Muscle of back (tissue), 3 donors: ENCODE measurements at regions not wholly inside any gene's neighbourhood (a gene's known extent, or its start where the extent isn't known, plus 50 kb on each side); places are given as distances from the start of the nearest gene placed in this dataset.
A peak's percentile ranks its signal among the peaks of the same experiment; 100 is the strongest.
"Not testable (repeated sequence)": the region's sequence is repeated elsewhere in the genome, so short reads cannot be mapped to it uniquely, and the experiment has no call there.

Experiments
- DNase-seq, 3 donors: peaks; one replicate each; pipeline versions ENCODE4 v3.0.0 to v3.0.0-alpha.2; 2013

DNA sequence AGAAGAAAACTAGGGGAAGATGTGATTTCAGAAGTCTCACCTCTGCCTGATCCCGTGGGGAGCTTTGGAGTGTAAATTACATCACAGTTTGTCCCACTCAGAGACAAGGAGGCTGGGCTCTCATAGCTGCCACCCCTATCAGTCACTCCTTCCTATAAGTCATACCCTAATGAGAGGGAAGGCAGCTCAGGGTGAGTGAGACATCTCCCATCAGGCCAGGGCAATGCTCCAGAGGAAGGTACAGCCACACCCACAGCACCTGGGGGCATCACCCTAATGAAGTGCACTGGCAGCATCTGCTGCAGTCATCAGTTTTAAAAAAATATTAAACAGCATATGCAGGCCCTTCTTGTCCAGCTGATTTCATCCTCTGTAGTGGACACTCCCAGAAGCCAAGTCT is 223.1 kb upstream of the NBPF12 start:
- DNase-seq, result not testable (repeated sequence)

DNA sequence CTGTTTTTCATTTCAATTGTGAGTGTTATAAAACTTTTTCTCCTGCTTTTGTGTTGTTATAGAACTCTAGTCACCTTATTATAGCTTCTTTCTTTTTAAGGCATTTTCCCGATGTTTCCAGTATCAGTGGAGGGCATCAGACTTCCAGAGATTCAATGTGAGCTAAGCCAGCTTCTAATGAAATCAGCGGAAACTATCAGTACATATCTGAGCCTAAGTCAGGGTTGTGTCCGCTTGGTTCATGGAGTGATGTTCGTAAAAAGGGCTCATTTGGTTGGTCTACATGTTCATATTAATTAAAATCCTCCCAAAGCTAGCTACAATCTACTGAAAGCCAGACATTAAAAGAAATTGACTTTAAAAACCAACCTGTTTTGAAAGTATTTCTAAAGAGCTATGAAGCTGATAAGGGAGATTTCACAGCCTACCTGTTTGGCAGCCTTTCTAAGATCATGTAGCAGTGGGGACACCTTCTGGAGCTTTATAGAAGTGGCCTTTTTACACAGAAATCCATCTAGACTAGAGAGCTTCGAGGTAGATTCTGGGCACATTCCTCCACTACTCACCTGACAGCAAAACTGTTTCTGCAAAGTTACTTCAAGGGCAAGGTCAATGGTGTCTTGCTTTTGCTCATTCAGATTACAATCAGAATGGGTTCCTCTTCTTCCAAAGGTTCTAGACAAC is 227.1 kb upstream of the NBPF12 start:
- peak in 2 of 3 donors; percentile 27 to 29 for DNase-seq

DNA sequence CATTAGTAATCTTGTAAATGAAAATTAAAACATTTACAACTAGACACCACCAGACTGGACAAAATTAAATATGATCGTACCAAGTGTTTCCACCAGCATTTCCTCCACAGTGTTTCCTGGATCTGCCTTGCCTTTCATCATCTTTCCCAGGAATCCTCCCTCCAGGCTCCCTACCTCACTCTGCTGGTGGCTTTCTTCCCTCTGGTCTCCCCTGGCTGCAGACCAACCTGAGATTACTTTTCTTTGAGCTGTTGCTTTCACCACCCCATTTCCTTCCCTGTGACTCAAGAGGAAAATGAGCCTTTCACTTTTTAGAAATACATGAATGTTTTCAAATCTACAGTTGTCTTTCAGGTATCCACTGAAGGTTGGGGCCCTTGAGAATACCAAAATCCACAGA is 228.8 kb upstream of the NBPF12 start:
- DNase-seq, result not testable (repeated sequence)

DNA sequence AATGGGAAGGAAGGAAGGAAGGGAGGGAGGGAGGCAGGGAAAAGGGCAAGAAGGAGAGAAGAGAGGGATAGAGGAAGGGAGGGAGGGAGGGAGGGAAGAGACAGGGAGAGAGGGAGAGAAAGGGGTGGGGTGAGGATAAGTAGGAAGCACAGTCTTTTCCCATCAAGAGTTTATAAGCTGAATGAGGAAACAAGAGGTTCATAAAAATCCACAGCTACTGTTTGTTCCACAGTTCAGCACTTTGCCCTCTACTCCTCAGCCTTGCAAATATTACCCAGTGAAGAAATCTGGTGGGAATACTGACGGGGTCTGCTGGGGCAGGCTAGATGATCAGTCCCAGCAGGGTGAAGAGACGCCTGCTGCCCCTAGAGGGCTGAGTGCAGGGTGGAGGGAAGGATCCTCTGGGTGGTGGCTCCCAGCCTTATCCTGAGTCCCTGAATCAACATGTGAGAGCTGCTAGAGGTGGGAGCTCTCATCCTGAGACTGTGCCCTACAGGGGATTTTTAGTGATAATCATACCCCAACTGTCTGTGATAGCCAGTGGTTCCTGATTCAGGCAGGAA is 233.9 kb upstream of the NBPF12 start:
- DNase-seq, result not testable (repeated sequence)

DNA sequence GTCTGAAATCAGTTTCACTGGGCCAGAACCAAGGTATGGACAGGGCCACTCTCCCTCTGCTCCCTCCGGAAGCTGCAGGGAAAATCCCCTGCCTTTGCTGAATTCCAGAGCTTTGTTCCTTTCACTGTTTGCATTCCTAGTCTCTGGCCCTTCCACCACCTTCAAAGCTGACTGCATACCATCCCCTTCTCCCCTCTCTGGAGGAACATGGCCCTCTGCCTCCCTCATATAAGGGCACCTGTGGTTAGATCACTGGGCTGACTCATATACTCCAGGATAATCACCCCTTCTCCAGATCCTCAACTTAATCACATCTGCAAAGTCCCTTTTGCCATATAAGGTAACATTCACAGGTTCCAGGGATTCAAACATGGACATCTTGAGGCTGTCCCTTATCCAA is 236.8 kb upstream of the NBPF12 start:
- peak in 1 of 3 donors; percentile 9 for DNase-seq

DNA sequence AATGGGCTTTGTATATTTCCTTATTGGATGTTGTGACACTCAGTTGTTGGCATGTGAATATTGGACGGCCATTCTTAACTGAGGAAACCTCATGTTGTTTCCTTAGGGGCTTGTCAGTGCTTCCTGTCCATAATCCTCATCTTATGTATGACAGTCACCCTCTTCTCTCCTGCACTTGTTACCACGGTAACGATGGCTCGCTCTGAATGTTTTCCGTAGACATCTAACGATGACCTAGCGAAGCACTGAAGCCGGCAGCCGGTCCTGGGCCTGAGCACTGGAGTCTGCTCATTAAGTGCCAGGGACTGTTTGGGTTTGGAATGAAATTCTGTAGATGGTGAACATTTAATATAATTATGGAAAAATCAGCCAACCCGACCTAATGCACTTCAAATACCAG is 242.7 kb upstream of the NBPF12 start:
- not testable (repeated sequence) for DNase-seq

DNA sequence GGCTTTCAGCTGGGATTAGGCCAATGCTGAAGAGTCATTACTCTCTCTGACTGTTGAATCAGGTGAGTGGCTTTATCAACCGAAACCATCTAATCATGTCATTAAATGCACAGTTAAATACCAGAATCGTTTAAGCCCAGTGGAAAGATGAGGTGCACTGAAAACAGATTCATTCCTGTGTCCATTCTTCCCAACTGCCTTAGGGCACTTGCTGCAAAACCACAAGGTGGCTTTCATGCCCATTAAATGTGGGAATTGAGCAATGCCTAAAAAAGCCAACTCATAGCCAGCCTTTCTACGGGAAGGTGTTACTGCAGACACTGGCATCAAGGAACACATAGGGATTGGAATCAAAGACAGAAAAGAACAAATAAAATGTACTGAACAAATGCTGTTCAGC is 246.3 kb upstream of the NBPF12 start:
- DNase-seq, result not testable (repeated sequence)

DNA sequence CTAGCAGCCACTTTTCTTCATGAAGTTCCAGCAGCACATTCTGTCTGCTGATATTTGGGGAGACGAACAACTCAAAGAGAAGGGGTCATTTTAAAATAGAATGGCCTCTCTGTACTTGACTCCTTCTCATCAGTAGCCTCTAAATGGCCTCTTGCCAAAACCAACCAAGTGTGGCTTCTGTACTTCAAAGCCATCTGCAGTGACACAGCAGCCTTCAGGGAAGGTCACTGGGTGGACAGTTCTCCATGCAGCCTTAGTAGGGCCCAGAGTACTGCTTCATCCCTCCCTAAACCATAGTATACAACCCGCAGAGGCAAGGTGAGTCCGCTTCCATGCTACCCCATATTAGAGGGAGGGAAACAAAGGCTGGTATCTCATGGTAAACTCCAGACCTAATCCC is 249.2 kb upstream of the NBPF12 start:
- DNase-seq, result not testable (repeated sequence)

DNA sequence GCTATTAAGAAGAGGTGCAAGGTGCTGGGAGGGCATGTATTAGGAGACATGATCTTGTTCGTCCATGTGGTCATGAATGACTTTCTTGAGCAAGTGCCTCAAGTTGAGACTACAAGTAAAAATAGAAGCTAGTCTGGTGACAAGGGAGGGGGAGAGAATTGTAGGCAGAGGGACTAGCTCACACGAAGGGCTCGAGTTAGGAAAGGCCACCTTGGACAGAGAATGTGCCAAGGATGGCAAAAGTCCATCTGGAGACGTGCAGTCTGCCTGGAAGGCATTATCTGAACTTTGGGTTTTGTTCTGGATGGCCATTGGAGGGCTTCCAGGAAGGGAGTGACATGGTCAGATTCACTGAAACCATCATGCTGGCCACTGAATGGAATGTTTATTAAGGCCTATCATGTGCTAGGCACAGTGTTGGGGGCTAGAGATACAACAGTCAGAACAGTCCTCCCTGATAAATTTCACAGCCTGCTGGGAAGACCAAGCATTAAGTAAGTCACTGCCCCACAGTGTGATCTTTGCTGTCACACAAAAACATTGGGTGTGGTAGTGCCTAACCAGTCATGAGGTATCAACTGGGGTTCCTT is 251.3 kb upstream of the NBPF12 start:
- DNase-seq, result not testable (repeated sequence)

DNA sequence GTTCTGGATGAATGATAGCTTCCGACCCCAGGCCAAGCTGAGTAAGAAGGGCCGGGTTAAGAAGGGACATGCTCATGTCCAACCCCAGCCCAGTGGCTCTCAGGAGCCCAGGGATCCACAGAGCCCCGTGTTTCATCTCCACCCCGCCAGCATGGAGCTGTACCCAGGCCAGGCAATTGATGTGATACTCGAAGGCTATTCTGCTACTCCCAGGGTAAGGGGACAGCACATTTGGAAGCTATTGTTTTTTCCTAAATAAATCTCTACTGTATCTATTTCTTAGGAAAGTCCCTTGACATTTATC is 255.0 kb upstream of the NBPF12 start:
- DNase-seq, result not testable (repeated sequence)

DNA sequence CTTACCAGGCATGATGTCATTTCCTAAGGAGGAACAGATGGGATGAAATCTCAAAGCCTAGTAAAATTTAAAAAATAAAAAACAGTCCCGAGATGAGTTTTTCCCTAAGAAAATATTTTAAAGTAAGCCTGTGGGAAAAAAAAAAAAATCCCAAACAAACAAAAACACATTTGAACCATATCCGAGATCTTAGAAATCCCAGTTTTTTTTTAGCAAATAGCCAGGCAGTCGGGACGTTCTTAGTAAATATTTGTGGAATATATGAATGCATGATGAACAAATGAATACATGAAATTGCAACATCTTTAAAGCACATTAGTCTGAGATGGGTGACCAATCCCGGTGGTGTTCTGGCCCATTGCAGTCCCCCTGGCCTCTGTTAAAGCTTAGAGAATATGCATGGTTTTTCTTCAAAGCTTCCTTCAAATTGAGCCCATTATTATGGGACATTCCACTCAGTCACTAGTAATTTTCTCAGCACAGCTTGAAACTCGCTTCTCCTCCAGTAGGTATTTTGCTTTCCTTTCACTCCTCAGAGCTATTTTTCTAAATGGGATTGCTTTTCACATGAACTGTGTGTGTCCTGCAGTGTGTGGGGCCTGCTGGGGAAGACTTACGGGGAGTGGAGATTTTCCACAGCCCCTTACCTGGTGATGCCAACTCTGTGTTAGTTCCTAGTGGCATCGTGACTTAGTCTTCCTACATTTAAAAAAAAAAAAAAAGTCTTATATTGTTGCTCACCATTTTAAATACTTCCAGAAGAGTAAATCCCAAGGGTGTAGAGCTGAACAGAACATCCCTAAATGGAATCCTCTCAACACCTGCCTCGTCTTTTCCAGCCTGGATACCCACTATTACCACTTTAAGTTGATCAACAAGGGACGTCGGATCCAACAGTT is 255.6 kb upstream of the NBPF12 start:
- DNase-seq, result peak in 1 of 3 donors; percentile 17

DNA sequence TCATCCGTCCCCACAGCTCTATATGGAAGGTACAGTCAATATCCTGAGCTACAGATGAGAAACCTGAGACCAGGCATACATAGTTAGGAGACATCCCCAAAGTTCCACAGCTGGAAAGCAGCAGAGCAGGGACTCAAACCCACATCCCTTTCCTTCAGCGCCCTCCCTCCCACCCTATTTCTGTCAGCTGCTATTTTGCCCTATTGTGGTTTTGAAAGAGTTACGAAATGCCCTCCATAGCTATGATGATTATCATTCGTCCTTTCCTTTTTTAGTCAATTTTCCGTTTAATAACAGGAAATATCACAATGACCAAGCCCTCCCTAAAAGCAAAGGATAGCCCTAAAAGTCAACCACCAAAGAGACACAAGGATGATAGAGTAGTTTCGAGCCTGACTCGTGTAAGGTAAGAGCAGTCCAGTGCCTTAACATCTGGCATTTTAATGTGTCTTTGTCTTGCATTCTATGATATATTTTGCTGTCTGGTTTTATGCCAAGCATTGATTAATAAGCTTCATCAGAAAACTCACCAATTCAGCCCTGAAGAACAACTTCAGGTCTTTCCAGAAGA is 264.3 kb upstream of the NBPF12 start:
- DNase-seq, result not testable (repeated sequence)

DNA sequence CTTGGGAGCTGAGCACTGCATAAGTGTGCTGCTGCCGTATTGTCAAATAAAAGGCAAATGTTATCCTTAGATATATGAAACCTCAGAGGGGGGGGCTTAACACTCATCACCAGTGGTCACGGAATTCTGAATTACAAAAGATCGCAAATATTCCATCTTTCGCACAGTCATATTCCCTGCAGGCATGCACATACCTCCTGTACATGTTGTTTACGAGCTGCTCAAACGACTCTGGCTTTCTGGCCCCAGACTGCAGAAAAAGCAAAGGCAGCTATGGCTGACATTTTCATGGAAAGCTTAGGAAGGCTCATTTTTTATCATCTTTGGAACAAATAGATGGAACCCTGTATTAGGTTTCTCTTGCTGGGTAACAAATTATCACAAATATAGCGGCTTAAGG is 265.5 kb upstream of the NBPF12 start:
- not testable (repeated sequence) for DNase-seq

DNA sequence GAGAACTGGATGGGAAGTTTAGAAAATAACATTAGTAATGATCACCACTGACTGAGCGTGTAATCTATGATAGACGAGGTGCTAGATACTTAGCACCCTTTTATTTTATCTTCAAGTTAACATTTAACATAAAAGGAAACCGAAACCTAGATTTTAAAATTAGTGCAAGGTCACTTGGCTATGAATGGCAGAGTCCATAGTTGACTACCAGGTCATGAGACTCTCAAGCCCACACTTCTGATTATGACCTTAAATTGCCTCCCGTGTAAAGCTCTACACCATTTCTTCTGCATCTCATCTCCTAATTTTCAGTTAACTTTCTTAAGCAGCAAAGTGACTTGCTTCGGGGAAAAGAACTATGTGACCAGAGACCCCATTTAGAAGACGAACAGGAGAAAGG is 266.5 kb upstream of the NBPF12 start:
- not testable (repeated sequence) for DNase-seq

DNA sequence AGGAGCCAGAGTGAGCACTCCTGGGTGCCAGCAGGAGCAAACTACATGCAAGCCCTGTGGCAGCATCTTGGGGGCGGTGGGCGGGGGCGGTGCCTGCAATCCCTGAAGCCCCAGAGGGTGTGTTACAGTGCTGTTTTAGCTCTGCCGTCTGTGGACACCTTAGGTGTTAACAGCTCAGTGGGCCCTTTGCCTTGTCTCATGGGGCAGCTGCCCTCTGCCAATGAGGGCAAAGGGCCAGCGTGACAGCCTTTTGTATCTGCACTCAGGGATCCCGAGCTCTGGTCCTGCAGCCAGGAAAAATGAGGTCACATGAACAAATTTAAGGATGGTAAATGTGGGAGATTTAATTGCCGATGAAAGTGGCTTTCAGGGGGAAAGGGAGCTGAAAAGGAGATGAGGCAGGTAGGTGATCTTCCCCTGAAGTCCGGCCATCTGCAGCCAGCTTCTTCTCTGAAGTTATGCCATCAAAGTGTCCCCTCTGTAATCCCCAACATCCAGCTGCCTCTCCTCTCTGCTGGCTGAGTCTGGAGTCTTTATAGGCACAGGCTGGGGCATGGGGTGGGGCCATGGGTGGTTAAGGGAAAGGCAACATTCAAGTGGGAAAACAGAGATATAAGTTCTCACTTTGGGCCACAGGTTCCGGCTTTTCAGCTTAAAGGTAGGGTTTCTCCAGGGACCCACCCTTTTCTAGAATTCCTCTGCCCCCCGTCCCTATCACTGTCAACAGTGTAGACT is 267.1 kb upstream of the NBPF12 start:
- not testable (repeated sequence) for DNase-seq

DNA sequence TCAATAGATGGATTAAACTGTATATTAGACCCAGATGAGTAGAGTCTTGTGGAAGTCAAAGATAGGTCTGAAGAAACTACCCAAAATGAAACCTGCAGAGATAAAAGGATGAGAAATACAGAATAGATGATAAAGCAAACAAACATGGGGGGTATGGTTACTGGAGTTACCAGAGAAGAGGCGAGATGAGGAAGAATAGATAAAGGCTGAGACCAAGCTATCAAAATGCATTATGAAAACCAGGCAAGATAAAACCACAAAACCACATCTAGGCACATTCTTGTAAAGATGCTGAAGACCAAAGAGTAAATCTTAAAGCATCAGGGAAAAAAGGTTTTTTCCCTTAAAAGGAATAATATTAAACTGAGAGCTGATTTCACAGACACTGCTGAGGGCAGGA is 271.8 kb upstream of the NBPF12 start:
- DNase-seq, result not testable (repeated sequence)

DNA sequence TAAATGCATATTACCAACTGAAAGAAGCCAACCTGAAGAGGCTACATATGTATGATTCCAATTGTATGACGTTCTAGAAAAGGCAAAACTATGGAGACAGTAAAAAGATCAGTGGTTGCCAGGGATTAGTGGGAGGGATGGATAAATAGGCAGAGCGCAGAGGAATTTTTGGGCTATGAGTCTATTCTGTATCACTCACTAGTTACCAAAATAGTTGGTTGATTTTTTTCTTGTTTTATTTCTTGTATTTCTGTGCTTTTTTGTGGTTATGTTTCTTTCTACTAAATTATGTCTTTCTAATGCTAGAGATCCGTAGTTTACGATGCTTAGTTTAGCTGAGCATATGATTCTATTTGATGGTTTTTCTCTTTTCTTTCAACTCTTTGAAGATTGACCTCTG is 277.9 kb upstream of the NBPF12 start:
- DNase-seq, result not testable (repeated sequence)

DNA sequence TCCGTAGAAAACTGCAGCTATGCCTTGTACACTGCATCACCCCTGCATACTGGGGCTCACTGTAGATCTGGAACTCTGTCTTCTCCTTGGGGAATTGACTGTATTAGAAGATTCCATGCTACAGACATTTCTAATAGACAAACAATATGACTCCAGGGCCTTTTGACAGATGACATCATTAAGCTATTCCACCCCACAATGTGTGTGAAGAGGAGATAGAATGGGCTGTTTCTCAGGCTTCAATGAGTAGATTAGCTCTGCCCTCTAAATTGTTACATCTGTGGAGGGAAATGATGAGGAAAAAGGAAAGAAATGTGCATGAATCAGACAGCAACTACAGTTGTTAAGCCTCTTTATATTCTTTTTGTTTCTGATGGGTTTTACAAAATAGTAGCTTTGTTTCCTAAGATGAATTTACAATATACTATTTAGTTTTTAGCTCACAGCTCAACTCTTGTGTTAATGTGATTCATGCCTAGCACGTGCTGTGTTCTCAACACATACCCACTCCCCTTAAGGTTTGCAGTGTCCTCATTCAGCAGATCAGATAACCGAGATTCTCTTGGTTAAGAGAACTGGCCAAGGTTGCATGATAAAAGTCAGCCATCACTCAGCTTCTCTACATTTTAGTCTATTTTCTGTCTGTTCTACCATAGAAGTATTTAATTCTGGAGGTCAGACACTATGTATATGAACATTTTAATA is 281.6 kb upstream of the NBPF12 start:
- DNase-seq, result not testable (repeated sequence)

DNA sequence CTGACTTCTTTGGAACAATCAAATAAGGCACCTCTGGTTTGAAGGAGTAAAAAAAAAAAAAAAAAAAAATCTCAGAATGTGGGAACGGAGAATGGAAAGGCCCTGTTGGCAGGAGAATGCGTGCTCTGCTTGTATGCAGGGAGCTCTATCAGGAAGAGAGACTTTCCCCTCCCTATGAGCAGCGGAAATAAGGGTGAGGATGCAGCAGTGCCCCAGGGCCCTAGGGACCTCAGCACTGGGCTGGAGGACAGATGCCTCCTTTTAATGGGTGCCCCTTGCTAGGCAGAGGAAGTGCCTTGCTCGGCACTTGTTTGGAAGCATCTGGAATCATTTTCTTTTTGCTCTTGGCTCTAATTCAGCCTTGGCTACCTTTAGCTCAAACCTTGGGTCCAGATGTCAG is 283.4 kb upstream of the NBPF12 start:
- peak in 2 of 3 donors; percentile 17 to 25 for DNase-seq

DNA sequence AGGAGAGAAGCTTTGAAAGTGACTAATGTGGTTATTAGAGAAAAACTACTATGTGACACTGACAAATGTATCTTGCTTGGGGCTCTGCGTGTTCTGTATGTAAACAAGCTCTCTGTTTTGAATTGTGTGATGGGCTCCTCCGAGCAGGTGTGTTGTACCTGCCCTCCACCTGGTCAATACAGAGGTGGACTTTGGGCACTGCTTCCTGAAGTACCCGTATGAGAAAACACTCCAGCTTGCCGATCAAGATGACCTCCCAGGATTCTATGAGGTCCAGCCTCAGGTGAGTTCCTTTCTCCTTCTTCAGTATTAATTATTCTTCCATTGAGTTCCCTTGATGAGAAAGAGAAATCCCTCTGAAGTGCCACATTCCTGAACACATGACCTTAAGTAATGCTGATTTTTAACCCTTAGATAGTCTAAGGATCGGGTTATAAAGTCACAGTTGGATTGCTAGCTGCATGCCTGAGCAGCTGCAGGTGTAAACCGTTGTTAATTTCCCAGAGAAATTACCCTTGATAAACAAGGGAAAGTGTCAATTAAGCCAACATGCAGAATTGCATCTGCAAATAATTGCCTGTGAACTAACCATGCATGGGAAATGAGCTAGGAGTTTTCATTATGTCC is 292.0 kb upstream of the NBPF12 start:
- not testable (repeated sequence) for DNase-seq
